ENCODE measurements at regions not wholly inside any gene's neighbourhood (a gene's known extent, or its start where the extent isn't known, plus 50 kb on each side); places are given as distances from the start of the nearest gene placed in this dataset.

GRCh38 chr13:64755961-64756360, 2474.2 kb downstream of the PCDH9 start:
- no TSS peak for BruUV-seq (replicated peaks)
- ChIA-PET POLR2A (no interaction called here), RAD21 (ENCODE audit: low non-redundant PET in 1 of 2, low total read pairs in 2 of 2, uncharacterized antibody in 2 of 2, unreplicated experiment in 2 of 2) (no interaction called here), CTCF (no interaction called here)
- no peak for TF ChIP-seq ATF3 (IDR thresholded peaks at IDR 0.05)
- TF ChIP-seq YY1 (IDR thresholded peaks at IDR 0.05; ENCODE audit: extremely low read depth, insufficient replicate concordance, low read depth, low read length): no peak
- TF ChIP-seq CTCF (IDR thresholded peaks at IDR 0.05 in 2 of 3, conservative IDR thresholded peaks at IDR 0.05 in 1 of 3; ENCODE audit: borderline replicate concordance in 1 of 3, insufficient read depth in 1 of 3, low read depth in 2 of 3, low read length in 2 of 3): no peak
- TF ChIP-seq POLR2AphosphoS5 (IDR thresholded peaks at IDR 0.05; ENCODE audit: low read depth, low read length): no peak
- TF ChIP-seq CEBPB (IDR thresholded peaks at IDR 0.05; ENCODE audit: low read depth): no peak
- TF ChIP-seq EZH2 (IDR thresholded peaks at IDR 0.05): no peak
- TF ChIP-seq FOSL1 (IDR thresholded peaks at IDR 0.05; ENCODE audit: low read depth): no peak
- no peak for TF ChIP-seq ZFX (IDR thresholded peaks at IDR 0.05)
- no peak for TF ChIP-seq POLR2A (IDR thresholded peaks at IDR 0.05; ENCODE audit: borderline replicate concordance, extremely low read depth, insufficient read depth, insufficient read length)
- no peak for TF ChIP-seq JUND (IDR thresholded peaks at IDR 0.05)
- TF ChIP-seq SIN3A (IDR thresholded peaks at IDR 0.05; ENCODE audit: low read depth): no peak
- TF ChIP-seq SRF (IDR thresholded peaks at IDR 0.05; ENCODE audit: low read depth): no peak
- no peak for TF ChIP-seq ZBTB33 (IDR thresholded peaks at IDR 0.05; ENCODE audit: extremely low read depth, insufficient replicate concordance, low read length)
- no peak for TF ChIP-seq EGR1 (IDR thresholded peaks at IDR 0.05; ENCODE audit: low read depth)
- no peak for TF ChIP-seq MAX (IDR thresholded peaks at IDR 0.05)
- TF ChIP-seq SP1 (IDR thresholded peaks at IDR 0.05; ENCODE audit: low read depth): no peak
- TF ChIP-seq ZNF274 (IDR thresholded peaks at IDR 0.05; ENCODE audit: low read depth, low read length): no peak
- intact Hi-C loops (cut with micrococcal nuclease): no loop called here
- H3K9ac ChIP-seq (ENCODE audit: low read length): no peak overlapping the region
- H3K9me2 ChIP-seq (ENCODE audit: insufficient read depth): no peaks in the 10 kb centered on the region
- no peaks in the 10 kb centered on the region for H4K20me1 ChIP-seq (ENCODE audit: insufficient read depth)
- H3K36me3 ChIP-seq (ENCODE audit: control insufficient read depth in 1 of 2, insufficient read depth in 2 of 2, low read length in 2 of 2): no peaks in the 10 kb centered on the region
- H3K27me3 ChIP-seq (ENCODE audit: insufficient read depth, low read length): no peaks in the 10 kb centered on the region
- no peaks in the 10 kb centered on the region for H3K9me3 ChIP-seq (ENCODE audit: control insufficient read depth in 1 of 2, insufficient read depth in 1 of 2, low read depth in 1 of 2, low read length in 2 of 2)
- no peak overlapping the region for H2AFZ ChIP-seq (ENCODE audit: low read depth, low read length, poor library complexity, severe bottlenecking)
- H3K27ac ChIP-seq (ENCODE audit: low read depth, low read length): no peak overlapping the region
- no peak overlapping the region for H3K4me2 ChIP-seq (ENCODE audit: low read length)
- H3K4me1 ChIP-seq (ENCODE audit: control insufficient read depth in 1 of 2, insufficient read depth in 2 of 2, low read length in 2 of 2): no peaks in the 10 kb centered on the region
- DNase-seq (ENCODE audit: low read depth, low spot score) (no peak), ATAC-seq (no peak)
- no peak overlapping the region for H3K4me3 ChIP-seq (replicated peaks in 1 of 2; ENCODE audit: low read depth in 1 of 2, low read length in 2 of 2)
- no peaks in the 10 kb centered on the region for H3K79me2 ChIP-seq (ENCODE audit: insufficient read depth, low read length)

All from HCT116 (cell line).